ENCODE measurements at regions not wholly inside any gene's neighbourhood (a gene's known extent, or its start where the extent isn't known, plus 50 kb on each side); places are given as distances from the start of the nearest gene placed in this dataset.

GRCh38 chr2:52765735-52766134 is 1001.9 kb upstream of the CHAC2 start:
- ATAC-seq (no peak), DNase-seq (no peak)
- intact Hi-C loops (cut with DNase I, micrococcal nuclease), result no loop called here

GRCh38 chr2:52749764-52750163 is 1017.8 kb upstream of the CHAC2 start:
- ATAC-seq, result no peak
- intact Hi-C loops (cut with DNase I, micrococcal nuclease), result no loop called here
- no peak for DNase-seq

GRCh38 chr2:52745144-52745543 is 1022.5 kb upstream of the CHAC2 start:
- ATAC-seq, result no peak
- DNase-seq, result no peak
- intact Hi-C loops (cut with DNase I, micrococcal nuclease), result no loop called here

- intact Hi-C loops (cut with DNase I, micrococcal nuclease), result no loop called here
- DNase-seq, result no peak
- ATAC-seq, result no peak
These were observed 1034.7 kb upstream of the CHAC2 start for GRCh38 chr2:52732849-52733395.

GRCh38 chr2:52724585-52724984 is 1043.0 kb upstream of the CHAC2 start:
- intact Hi-C loops (cut with DNase I, micrococcal nuclease), result no loop called here
- ATAC-seq (no peak), DNase-seq (no peak)

GRCh38 chr2:52717836-52718235 is 1049.8 kb upstream of the CHAC2 start:
- intact Hi-C loops (cut with DNase I, micrococcal nuclease), result no loop called here
- no peak for DNase-seq
- ATAC-seq, result no peak

GRCh38 chr2:52710810-52711618 is 1056.6 kb upstream of the CHAC2 start:
- intact Hi-C loops (cut with DNase I, micrococcal nuclease), result no loop called here
- ATAC-seq, result no peak

GRCh38 chr2:52704251-52704650 is 1063.4 kb upstream of the CHAC2 start:
- no peak for ATAC-seq
- DNase-seq, result no peak
- intact Hi-C loops (cut with DNase I, micrococcal nuclease), result no loop called here

More at GRCh38 chr2:52710810-52711618, 1056.6 kb upstream of the CHAC2 start:
- DNase-seq, result no peak

- intact Hi-C loops (cut with DNase I, micrococcal nuclease), result no loop called here
- ATAC-seq (no peak), DNase-seq (no peak)
These were observed 1064.6 kb upstream of the CHAC2 start for GRCh38 chr2:52703004-52703403.

GRCh38 chr2:52698408-52698807 is 1069.2 kb upstream of the CHAC2 start:
- intact Hi-C loops (cut with DNase I, micrococcal nuclease), result no loop called here
- ATAC-seq (no peak), DNase-seq (no peak)

GRCh38 chr2:52697690-52698089 is 1069.9 kb upstream of the CHAC2 start:
- ATAC-seq (no peak), DNase-seq (no peak)
- intact Hi-C loops (cut with DNase I, micrococcal nuclease), result no loop called here

- intact Hi-C loops (cut with DNase I, micrococcal nuclease), result no loop called here
- ATAC-seq (no peak), DNase-seq (no peak)
These were observed 1071.9 kb upstream of the CHAC2 start for GRCh38 chr2:52695731-52696130.

GRCh38 chr2:52686935-52687334 is 1080.7 kb upstream of the CHAC2 start:
- intact Hi-C loops (cut with DNase I, micrococcal nuclease), result no loop called here
- ATAC-seq, result no peak
- DNase-seq, result no peak

GRCh38 chr2:52676056-52676455 is 1091.5 kb upstream of the CHAC2 start:
- DNase-seq (no peak), ATAC-seq (no peak)
- intact Hi-C loops (cut with DNase I, micrococcal nuclease), result no loop called here

- ATAC-seq, result no peak
- DNase-seq, result no peak
- intact Hi-C loops (cut with DNase I, micrococcal nuclease), result no loop called here
These were observed 1098.9 kb upstream of the CHAC2 start for GRCh38 chr2:52668724-52669123.

GRCh38 chr2:52659546-52659945 is 1108.1 kb upstream of the CHAC2 start:
- no peak for DNase-seq
- intact Hi-C loops (cut with DNase I, micrococcal nuclease), result no loop called here
- ATAC-seq, result no peak

GRCh38 chr2:52658598-52658997 is 1109.0 kb upstream of the CHAC2 start:
- DNase-seq (no peak), ATAC-seq (no peak)
- intact Hi-C loops (cut with DNase I, micrococcal nuclease), result no loop called here

- DNase-seq (no peak), ATAC-seq (no peak)
- intact Hi-C loops (cut with DNase I, micrococcal nuclease), result no loop called here
These were observed 1127.9 kb upstream of the CHAC2 start for GRCh38 chr2:52639692-52640091.

GRCh38 chr2:52632543-52632942 is 1135.1 kb upstream of the CHAC2 start:
- intact Hi-C loops (cut with DNase I, micrococcal nuclease), result no loop called here
- DNase-seq (no peak), ATAC-seq (no peak)

GRCh38 chr2:52629944-52630343 is 1137.7 kb upstream of the CHAC2 start:
- DNase-seq, result no peak
- intact Hi-C loops (cut with DNase I, micrococcal nuclease), result no loop called here
- no peak for ATAC-seq

GRCh38 chr2:52629531-52629930 is 1138.1 kb upstream of the CHAC2 start:
- ATAC-seq, result no peak
- intact Hi-C loops (cut with DNase I, micrococcal nuclease), result no loop called here
- no peak for DNase-seq

Measured in left colon (tissue), 2 donors.